ENCODE measurements at regions not wholly inside any gene's neighbourhood (a gene's known extent, or its start where the extent isn't known, plus 50 kb on each side); places are given as distances from the start of the nearest gene placed in this dataset.

- peaks cover 0 to 2% (median 0%) of the 10 kb centered on the region in 3 donors for H3K36me3 Mint-ChIP-seq
These were observed 55.0 kb upstream of the APC start for GRCh38 chr5:112682621-112683061.

DNA sequence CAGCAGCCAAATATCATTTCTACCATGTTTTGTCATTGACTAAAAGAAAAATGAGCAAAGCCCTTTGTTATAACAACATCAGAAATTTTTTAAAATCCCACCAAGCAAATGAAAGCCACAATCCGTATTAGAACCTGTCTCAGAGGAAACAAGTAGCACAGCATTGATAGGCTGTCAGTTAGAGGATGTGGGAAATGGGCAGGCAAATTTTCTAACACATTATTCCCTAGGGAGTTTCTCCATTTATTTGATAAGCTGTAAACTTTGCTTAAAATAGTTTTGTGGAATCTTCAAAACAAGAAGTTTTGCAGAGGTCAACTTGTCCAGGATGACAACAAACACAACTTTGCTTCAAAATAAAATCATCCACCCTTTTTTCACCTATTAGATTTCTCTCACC lies 53.6 kb upstream of the APC start:
- peaks cover 0 to 2% (median 0%) of the 10 kb centered on the region in 3 donors for H3K36me3 Mint-ChIP-seq
- peaks cover 0 to 4% (median 0%) of the 10 kb centered on the region in 6 donors for H3K9me3 Mint-ChIP-seq
- H3K4me1 Mint-ChIP-seq, result peaks cover 0 to 2% of the 10 kb centered on the region in 2 donors
- peaks cover 0 to 7% (median 6%) of the 10 kb centered on the region in 3 donors for H3K27me3 Mint-ChIP-seq (ENCODE audit: low read depth in 3 of 3)
- no peak overlapping the region for H3K4me3 Mint-ChIP-seq
- no peak overlapping the region for H3K27ac Mint-ChIP-seq
- DNase-seq, result no peak

More at GRCh38 chr5:112682621-112683061, 55.0 kb upstream of the APC start:
- no peak overlapping the region for H3K27ac Mint-ChIP-seq
- H3K27me3 Mint-ChIP-seq (ENCODE audit: low read depth in 3 of 3), result peaks cover 2 to 11% (median 4%) of the 10 kb centered on the region in 3 donors
- no peak for DNase-seq
- H3K4me3 Mint-ChIP-seq, result no peak overlapping the region
- H3K9me3 Mint-ChIP-seq, result peaks cover 0 to 4% (median 0%) of the 10 kb centered on the region in 6 donors
- H3K4me1 Mint-ChIP-seq, result peaks cover 0 to 2% of the 10 kb centered on the region in 2 donors

DNA sequence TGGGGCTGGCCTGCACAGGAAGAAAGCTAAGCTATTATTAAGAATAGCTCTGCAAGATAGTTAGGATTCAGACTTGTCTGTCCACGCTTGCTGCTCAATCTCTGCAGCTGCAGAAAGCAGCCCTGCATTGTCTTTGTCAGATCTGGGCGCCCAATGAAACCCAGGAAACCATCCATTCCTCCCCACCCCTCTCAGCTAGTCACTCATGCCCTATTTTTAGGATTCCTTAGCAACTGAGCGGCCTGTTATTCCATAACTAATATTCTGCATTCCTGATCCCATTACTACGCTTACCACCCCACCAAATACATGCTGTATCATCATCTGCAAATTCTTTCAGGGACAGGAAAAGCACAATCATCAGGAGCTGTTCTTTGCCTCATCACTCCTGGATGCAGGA lies 52.9 kb upstream of the APC start:
- H3K9me3 Mint-ChIP-seq, result peaks cover 0 to 4% (median 0%) of the 10 kb centered on the region in 6 donors
- no peak overlapping the region for H3K27ac Mint-ChIP-seq
- no peak for DNase-seq
- peaks cover 0 to 7% (median 5%) of the 10 kb centered on the region in 3 donors for H3K27me3 Mint-ChIP-seq (ENCODE audit: low read depth in 3 of 3)
- peaks cover 0 to 2% (median 0%) of the 10 kb centered on the region in 3 donors for H3K36me3 Mint-ChIP-seq
- H3K4me3 Mint-ChIP-seq, result no peak overlapping the region
- H3K4me1 Mint-ChIP-seq, result peaks cover 0 to 2% of the 10 kb centered on the region in 2 donors

GRCh38 chr5:112685386-112685785 lies 52.3 kb upstream of the APC start:
- Mint-ChIP-seq H3K4me3 (no peak overlapping the region), H3K9me3 (peaks cover 0 to 4% (median 0%) of the 10 kb centered on the region in 6 donors), H3K27me3 (ENCODE audit: low read depth in 3 of 3) (peaks cover 2 to 6% (median 4%) of the 10 kb centered on the region in 3 donors), H3K27ac (no peak overlapping the region), H3K36me3 (peaks cover 0 to 2% (median 0%) of the 10 kb centered on the region in 3 donors), H3K4me1 (peaks cover 0 to 2% of the 10 kb centered on the region in 2 donors)
- no peak for DNase-seq

- H3K4me3 Mint-ChIP-seq, result no peak overlapping the region
- peaks cover 0 to 4% (median 0%) of the 10 kb centered on the region in 6 donors for H3K9me3 Mint-ChIP-seq
- H3K27ac Mint-ChIP-seq, result no peak overlapping the region
- peaks cover 2 to 7% (median 4%) of the 10 kb centered on the region in 3 donors for H3K27me3 Mint-ChIP-seq (ENCODE audit: low read depth in 3 of 3)
- DNase-seq, result no peak
- H3K36me3 Mint-ChIP-seq, result peaks cover 0 to 2% (median 0%) of the 10 kb centered on the region in 3 donors
- H3K4me1 Mint-ChIP-seq, result peaks cover 0 to 2% of the 10 kb centered on the region in 2 donors
These were observed 51.8 kb upstream of the APC start for GRCh38 chr5:112685931-112686330.

DNA sequence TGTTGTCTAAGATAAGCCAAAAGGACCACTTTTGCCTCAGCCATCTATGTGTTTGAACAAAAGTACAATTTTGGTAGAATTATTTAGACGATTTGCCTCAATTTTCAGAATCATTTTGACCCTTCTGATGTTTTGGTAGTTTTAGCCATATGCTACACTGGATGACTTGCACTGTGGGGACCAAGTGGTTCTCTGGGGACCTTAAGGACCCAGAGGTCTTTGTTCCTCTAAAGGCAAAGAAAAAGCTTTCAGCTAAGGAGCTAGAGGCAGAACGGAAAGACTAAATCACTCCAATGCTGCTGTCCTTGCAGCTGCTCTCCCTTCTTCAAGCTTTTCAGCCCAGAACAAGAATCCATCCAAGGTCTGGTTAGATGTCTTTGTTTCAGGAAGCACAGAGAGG lies 51.0 kb upstream of the APC start:
- Mint-ChIP-seq H3K9me3 (peaks cover 0 to 4% (median 0%) of the 10 kb centered on the region in 6 donors), H3K4me3 (no peak overlapping the region), H3K36me3 (peaks cover 0 to 2% (median 0%) of the 10 kb centered on the region in 3 donors), H3K4me1 (no peaks in the 10 kb centered on the region), H3K27ac (no peak overlapping the region), H3K27me3 (ENCODE audit: low read depth in 3 of 3) (peaks cover 2 to 10% (median 4%) of the 10 kb centered on the region in 3 donors)
- no peak for DNase-seq

- no peak overlapping the region for H3K4me3 Mint-ChIP-seq
- peaks cover 0 to 2% (median 0%) of the 10 kb centered on the region in 3 donors for H3K36me3 Mint-ChIP-seq
- H3K27me3 Mint-ChIP-seq (ENCODE audit: low read depth in 3 of 3), result peaks cover 2 to 13% (median 4%) of the 10 kb centered on the region in 3 donors
- peaks cover 0 to 4% (median 0%) of the 10 kb centered on the region in 6 donors for H3K9me3 Mint-ChIP-seq
- no peak for DNase-seq
- H3K4me1 Mint-ChIP-seq, result no peaks in the 10 kb centered on the region
- H3K27ac Mint-ChIP-seq, result no peak overlapping the region
These were observed 50.4 kb upstream of the APC start for GRCh38 chr5:112687306-112687705.

All from immature natural killer cell (primary cell).